Tibial artery (tissue), 4 donors: ENCODE measurements at regions not wholly inside any gene's neighbourhood (a gene's known extent, or its start where the extent isn't known, plus 50 kb on each side); places are given as distances from the start of the nearest gene placed in this dataset.

ENCODE experiments used
- DNase-seq, 2 donors: peaks; one replicate each; pipeline ENCODE4 v3.0.0-alpha.2; 2019
- H3K27ac ChIP-seq, 2 donors: fragments of 200-600 bp; sonication (generic) in 1 of 2; 1 replicate in 1 of 2; 2 replicates in 1 of 2; pipeline ENCODE4 v1.5.1; 2018 to 2019; ENCODE audit warnings: mild to moderate bottlenecking in 1 of 2
- H3K27me3 ChIP-seq, 2 donors: fragments of 200-600 bp; sonication (generic) in 1 of 2; one replicate each; pipeline versions ENCODE4 v1.5.1 to v1.6.0; 2016 to 2019
- H3K36me3 ChIP-seq, 3 donors: fragments of 200-600 bp; sonication (generic) in 2 of 3; one replicate each; pipeline ENCODE4 v1.5.1; 2016 to 2019; ENCODE audit warnings: mild to moderate bottlenecking in 2 of 3
- H3K4me1 ChIP-seq, 4 donors: fragments of 200-600 bp; sonication (generic) in 2 of 4; 1 replicate in 3 of 4; 2 replicates in 1 of 4; pipeline ENCODE4 v1.5.1; 2016 to 2019
- H3K4me3 ChIP-seq, 2 donors: fragments of 200-600 bp; sonication (generic) in 1 of 2; 1 replicate in 1 of 2; 2 replicates in 1 of 2; pipeline ENCODE4 v1.5.1; 2018 to 2019; ENCODE audit warnings: mild to moderate bottlenecking in 2 of 2
- H3K9me3 ChIP-seq, 3 donors: fragments of 200-600 bp; sonication (generic) in 1 of 3; one replicate each; pipeline ENCODE4 v1.5.1; 2016 to 2019
- intact Hi-C: fragments of 100-400 bp; cut with DNase I; formaldehyde crosslinking; loops from one replicate; pipeline ENCODE4 v1.15.0; 2023; ENCODE audit warnings: low total_unique reads
- TF ChIP-seq, protein P1 (sequence below), 2 experiments: fragments of 200-600 bp in 1 of 2; fragments of 450-650 bp in 1 of 2; IDR thresholded peaks; one replicate each; pipeline ENCODE4 v1.5.1; 2017 to 2019; ENCODE audit warnings: antibody characterized with exemption in 2 of 2, mild to moderate bottlenecking in 1 of 2, moderate library complexity in 1 of 2

DNA sequence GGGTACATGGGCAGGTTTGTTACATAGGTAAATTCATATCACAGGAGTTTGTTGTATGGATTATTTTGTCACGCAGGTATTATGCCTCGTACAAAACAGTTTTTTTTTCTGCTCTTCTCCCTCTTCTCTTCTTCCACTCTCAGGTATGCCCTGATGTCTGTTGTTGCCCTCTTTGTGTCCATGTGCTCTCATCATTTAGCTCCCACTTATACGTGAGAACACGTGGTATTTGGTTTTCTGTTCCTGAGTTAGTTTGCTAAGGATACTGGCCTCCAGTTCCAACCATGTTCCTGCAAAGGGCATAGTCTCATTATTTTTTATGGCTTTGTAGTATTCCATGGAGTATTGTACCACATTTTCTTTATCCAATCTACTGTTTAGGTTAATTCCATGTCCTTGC is 65.7 kb downstream of the UNC5CL start:
- Histone ChIP-seq H3K4me3 (no peak overlapping the region), H3K36me3 (no peaks in the 10 kb centered on the region), H3K4me1 (no peaks in the 10 kb centered on the region), H3K9me3 (no peaks in the 10 kb centered on the region), H3K27ac (no peak overlapping the region), H3K27me3 (peaks cover 0 to under 1% of the 10 kb centered on the region in 2 donors)
- TF ChIP-seq, protein P1, sequence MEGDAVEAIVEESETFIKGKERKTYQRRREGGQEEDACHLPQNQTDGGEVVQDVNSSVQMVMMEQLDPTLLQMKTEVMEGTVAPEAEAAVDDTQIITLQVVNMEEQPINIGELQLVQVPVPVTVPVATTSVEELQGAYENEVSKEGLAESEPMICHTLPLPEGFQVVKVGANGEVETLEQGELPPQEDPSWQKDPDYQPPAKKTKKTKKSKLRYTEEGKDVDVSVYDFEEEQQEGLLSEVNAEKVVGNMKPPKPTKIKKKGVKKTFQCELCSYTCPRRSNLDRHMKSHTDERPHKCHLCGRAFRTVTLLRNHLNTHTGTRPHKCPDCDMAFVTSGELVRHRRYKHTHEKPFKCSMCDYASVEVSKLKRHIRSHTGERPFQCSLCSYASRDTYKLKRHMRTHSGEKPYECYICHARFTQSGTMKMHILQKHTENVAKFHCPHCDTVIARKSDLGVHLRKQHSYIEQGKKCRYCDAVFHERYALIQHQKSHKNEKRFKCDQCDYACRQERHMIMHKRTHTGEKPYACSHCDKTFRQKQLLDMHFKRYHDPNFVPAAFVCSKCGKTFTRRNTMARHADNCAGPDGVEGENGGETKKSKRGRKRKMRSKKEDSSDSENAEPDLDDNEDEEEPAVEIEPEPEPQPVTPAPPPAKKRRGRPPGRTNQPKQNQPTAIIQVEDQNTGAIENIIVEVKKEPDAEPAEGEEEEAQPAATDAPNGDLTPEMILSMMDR (IDR thresholded peaks at IDR 0.05), result no peak
- intact Hi-C loops, result no loop called here
- no peak for DNase-seq

DNA sequence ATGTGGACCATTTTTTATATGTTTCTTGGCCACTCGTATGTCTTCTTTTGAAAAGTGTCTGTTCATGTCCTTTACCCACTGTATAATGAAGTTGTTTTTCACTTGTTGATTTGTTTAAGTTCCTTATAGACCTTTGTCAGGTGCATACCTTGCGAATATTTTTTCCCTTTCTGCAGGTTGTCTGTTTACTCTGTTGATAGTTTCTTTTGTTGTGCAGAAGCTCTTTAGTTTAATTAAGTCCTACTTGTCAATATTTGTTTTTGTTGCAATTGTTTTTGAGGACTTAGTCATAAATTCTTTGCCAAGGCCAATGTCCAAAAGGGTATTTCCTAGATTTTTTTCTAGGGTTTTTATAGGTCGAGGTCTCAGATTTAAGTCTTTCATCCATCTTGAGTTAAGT is 66.2 kb downstream of the UNC5CL start:
- Histone ChIP-seq H3K9me3 (no peaks in the 10 kb centered on the region), H3K36me3 (no peaks in the 10 kb centered on the region), H3K4me3 (no peak overlapping the region), H3K4me1 (no peaks in the 10 kb centered on the region), H3K27me3 (no peaks in the 10 kb centered on the region), H3K27ac (no peak overlapping the region)
- intact Hi-C loops, result no loop called here
- no peak for DNase-seq
- TF ChIP-seq, protein P1 (IDR thresholded peaks at IDR 0.05), result no peak

DNA sequence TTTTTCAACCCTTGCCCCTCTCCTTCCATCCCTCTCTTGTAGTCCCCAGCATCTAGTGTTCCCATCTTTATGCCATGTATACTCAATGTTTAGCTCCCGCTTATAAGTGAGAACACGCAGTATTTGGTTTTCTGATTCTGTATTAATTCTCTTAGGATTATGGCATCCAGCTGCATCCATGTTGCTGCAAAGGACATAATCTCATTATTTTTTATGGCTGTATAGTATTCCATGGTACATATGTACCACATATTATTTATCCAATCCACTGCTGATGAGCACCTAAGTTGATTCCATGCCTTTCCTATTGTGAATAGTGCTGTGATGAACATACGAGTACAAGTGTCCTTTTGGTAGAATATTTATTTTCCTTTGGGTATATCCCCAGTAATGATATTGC is 66.8 kb downstream of the UNC5CL start:
- Histone ChIP-seq H3K9me3 (no peaks in the 10 kb centered on the region), H3K36me3 (no peaks in the 10 kb centered on the region), H3K27ac (no peak overlapping the region), H3K4me3 (no peak overlapping the region), H3K4me1 (no peaks in the 10 kb centered on the region), H3K27me3 (no peaks in the 10 kb centered on the region)
- TF ChIP-seq, protein P1 (IDR thresholded peaks at IDR 0.05), result no peak
- no peak for DNase-seq
- intact Hi-C loops, result no loop called here

DNA sequence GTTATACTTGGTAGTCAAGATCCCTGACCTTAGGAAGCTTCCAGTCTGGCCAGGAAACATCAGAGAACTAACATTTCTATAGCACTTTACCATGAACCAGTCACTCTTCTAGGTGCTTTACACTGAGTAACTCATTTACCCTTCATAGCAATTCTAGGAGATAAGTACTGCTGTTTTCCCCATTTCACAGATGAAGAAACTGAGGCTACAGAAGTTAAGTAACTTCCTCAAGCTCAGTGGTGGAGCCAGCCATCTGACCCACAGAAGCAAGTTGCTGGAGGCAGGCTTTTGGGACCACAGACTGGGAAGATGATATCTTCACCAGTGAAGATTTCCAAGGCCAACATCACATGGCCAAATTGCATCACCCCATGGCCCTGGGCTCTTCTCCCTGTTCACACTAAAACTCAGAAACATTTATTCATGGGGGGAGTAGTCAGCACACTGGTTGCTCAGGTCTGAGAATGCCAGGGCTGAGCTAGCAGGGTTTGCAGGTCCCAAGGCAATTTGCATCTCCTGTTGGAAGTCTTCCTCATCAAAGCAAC is 70.3 kb downstream of the UNC5CL start:
- TF ChIP-seq, protein P1 (IDR thresholded peaks at IDR 0.05), result no peak
- Histone ChIP-seq H3K4me3 (no peak overlapping the region), H3K9me3 (no peaks in the 10 kb centered on the region), H3K4me1 (no peaks in the 10 kb centered on the region), H3K36me3 (no peaks in the 10 kb centered on the region), H3K27me3 (no peaks in the 10 kb centered on the region), H3K27ac (no peak overlapping the region)
- no peak for DNase-seq
- intact Hi-C loops, result no loop called here

DNA sequence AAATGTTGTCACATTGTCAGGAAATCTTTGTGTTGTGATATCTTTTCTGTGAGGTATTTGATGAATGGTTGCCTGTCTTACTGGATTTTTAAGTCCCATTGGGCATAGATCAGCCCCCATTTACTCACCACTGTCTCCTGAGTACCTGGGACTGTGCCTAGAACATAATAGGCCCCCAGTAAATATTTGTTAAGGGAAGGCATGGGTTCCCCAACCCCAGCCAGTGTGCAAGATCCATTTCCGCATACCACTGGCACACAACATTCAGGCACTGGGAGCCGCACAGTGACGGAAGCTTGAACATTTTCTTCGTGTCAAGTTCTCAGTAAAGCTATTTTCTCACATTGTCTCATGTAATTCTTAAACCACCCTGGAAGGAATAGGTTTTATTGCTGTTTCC is 72.2 kb downstream of the UNC5CL start:
- Histone ChIP-seq H3K27ac (no peak overlapping the region), H3K4me3 (no peak overlapping the region), H3K36me3 (no peaks in the 10 kb centered on the region), H3K9me3 (no peaks in the 10 kb centered on the region), H3K4me1 (no peaks in the 10 kb centered on the region), H3K27me3 (no peaks in the 10 kb centered on the region)
- TF ChIP-seq, protein P1 (IDR thresholded peaks at IDR 0.05), result no peak
- intact Hi-C loops, result no loop called here
- DNase-seq, result no peak

DNA sequence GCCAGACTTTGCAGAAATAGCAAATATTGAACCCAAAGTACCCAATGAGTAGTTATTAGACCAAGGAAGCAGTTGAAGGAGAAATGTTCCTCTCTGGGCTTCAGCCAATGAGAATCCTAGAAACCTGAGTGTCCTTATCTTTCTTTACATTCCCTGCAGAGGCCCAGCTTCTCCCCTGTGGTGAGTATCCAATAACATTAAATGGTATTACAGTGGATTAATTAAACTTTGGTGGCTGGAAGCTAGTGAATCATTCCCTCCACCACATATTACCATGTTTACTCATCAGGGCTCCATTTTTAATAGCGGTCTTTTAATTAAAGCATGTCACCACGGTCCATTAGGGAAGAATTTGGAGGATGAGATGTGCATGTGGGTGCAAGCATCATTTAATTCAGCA is 74.0 kb downstream of the UNC5CL start:
- H3K4me1 ChIP-seq, result no peaks in the 10 kb centered on the region
- no peak for DNase-seq
- TF ChIP-seq, protein P1 (IDR thresholded peaks at IDR 0.05), result no peak
- H3K36me3 ChIP-seq, result no peaks in the 10 kb centered on the region
- no peaks in the 10 kb centered on the region for H3K9me3 ChIP-seq
- H3K27ac ChIP-seq, result no peak overlapping the region
- intact Hi-C loops, result no loop called here
- no peaks in the 10 kb centered on the region for H3K27me3 ChIP-seq
- no peak overlapping the region for H3K4me3 ChIP-seq
